ENCODE measurements at regions not wholly inside any gene's neighbourhood (a gene's known extent, or its start where the extent isn't known, plus 50 kb on each side); places are given as distances from the start of the nearest gene placed in this dataset.
A peak's percentile ranks its signal among the peaks of the same experiment; 100 is the strongest.

DNA sequence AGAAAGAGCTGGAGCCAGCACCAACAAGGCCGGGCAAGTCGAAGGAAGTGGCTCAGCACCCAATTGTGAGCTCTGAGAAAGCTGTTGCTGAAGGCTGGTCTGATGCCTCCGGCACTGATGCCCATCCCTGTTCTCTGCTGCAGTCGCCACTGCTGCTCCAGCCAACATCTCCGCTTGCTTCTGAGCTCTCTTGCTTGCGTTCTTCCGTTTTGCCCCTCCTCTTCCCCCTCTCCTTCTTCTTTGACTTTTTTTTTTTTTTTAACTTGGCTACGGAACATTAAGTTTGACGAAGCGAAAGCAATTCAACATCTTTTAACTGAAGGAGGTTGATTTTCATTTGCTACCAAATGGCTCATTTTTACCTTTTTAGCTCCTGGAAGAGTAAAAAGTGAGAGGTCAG is 442.9 kb downstream of the MCTP2 start:
- Histone ChIP-seq H3K36me3 (ENCODE audit: control insufficient read depth in 2 of 2, insufficient read depth in 2 of 2, low read length in 2 of 2) (no peaks in the 10 kb centered on the region), H3K9ac (ENCODE audit: low read length in 2 of 2) (no peak overlapping the region), H3K9me3 (ENCODE audit: control insufficient read depth in 2 of 2, low read length in 2 of 2) (no peaks in the 10 kb centered on the region), H3K4me1 (ENCODE audit: control insufficient read depth, insufficient read depth, low read length) (peaks cover 13% of the 10 kb centered on the region), H3K27me3 (ENCODE audit: control insufficient read depth in 1 of 2, insufficient read depth in 2 of 2, low read length in 2 of 2) (no peaks in the 10 kb centered on the region), H3K4me3 (ENCODE audit: low read length in 2 of 2) (peak overlapping the region in 1 of 2 donors; percentile 35), H3K27ac (ENCODE audit: low read length) (no peak overlapping the region)

DNA sequence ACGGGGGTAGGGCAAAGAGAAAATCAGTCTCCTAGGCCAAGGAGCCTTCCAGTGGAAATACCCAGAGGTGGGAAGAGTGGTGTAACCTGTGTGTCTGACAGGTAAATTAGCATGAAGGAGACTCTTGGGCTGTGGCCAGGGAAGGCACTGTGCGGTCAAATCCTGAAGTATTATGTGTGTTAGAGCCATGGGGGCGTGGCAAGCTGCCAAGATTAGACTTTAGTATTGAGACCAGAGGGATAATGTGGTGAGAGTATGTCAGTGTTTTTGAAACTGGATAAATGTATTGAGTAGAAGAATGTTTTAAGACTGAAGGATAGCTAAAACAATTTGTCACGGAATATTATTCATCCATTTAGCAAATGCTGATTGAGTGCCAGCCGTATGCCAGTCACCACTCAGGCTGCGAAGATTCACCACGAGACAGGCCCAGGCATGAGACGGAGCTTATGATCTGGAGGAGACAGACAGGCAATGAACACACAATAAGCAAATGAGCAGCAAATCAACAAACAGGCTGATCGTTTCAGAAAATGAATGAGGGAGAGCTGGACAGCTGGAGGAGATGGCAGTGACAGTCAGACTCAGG is 445.9 kb downstream of the MCTP2 start:
- H3K4me1 ChIP-seq (ENCODE audit: control insufficient read depth, insufficient read depth, low read length) = peaks cover 5% of the 10 kb centered on the region
- H3K27me3 ChIP-seq (ENCODE audit: control insufficient read depth in 1 of 2, insufficient read depth in 2 of 2, low read length in 2 of 2) = no peaks in the 10 kb centered on the region
- no peak overlapping the region for H3K9ac ChIP-seq (ENCODE audit: low read length in 2 of 2)
- H3K36me3 ChIP-seq (ENCODE audit: control insufficient read depth in 2 of 2, insufficient read depth in 2 of 2, low read length in 2 of 2) = no peaks in the 10 kb centered on the region
- H3K9me3 ChIP-seq (ENCODE audit: control insufficient read depth in 2 of 2, low read length in 2 of 2) = no peaks in the 10 kb centered on the region
- no peak overlapping the region for H3K4me3 ChIP-seq (ENCODE audit: low read length in 2 of 2)
- H3K27ac ChIP-seq (ENCODE audit: low read length) = no peak overlapping the region

GRCh38 chr15:94682171-94682570 is 450.8 kb downstream of the MCTP2 start:
- Histone ChIP-seq H3K4me3 (ENCODE audit: low read length in 2 of 2) (no peak overlapping the region), H3K27ac (ENCODE audit: low read length) (no peak overlapping the region), H3K9ac (ENCODE audit: low read length in 2 of 2) (no peak overlapping the region), H3K36me3 (ENCODE audit: control insufficient read depth in 2 of 2, insufficient read depth in 2 of 2, low read length in 2 of 2) (no peaks in the 10 kb centered on the region), H3K27me3 (ENCODE audit: control insufficient read depth in 1 of 2, insufficient read depth in 2 of 2, low read length in 2 of 2) (no peaks in the 10 kb centered on the region), H3K4me1 (ENCODE audit: control insufficient read depth, insufficient read depth, low read length) (no peaks in the 10 kb centered on the region), H3K9me3 (ENCODE audit: control insufficient read depth in 2 of 2, low read length in 2 of 2) (no peaks in the 10 kb centered on the region)

GRCh38 chr15:94683902-94684301 is 452.5 kb downstream of the MCTP2 start:
- Histone ChIP-seq H3K27ac (ENCODE audit: low read length) (no peak overlapping the region), H3K27me3 (ENCODE audit: control insufficient read depth in 1 of 2, insufficient read depth in 2 of 2, low read length in 2 of 2) (no peaks in the 10 kb centered on the region), H3K9ac (ENCODE audit: low read length in 2 of 2) (no peak overlapping the region), H3K9me3 (ENCODE audit: control insufficient read depth in 2 of 2, low read length in 2 of 2) (no peaks in the 10 kb centered on the region), H3K4me1 (ENCODE audit: control insufficient read depth, insufficient read depth, low read length) (no peaks in the 10 kb centered on the region), H3K36me3 (ENCODE audit: control insufficient read depth in 2 of 2, insufficient read depth in 2 of 2, low read length in 2 of 2) (no peaks in the 10 kb centered on the region), H3K4me3 (ENCODE audit: low read length in 2 of 2) (no peak overlapping the region)

GRCh38 chr15:94691169-94691568 is 459.8 kb downstream of the MCTP2 start:
- Histone ChIP-seq H3K27ac (ENCODE audit: low read length) (no peak overlapping the region), H3K9ac (ENCODE audit: low read length in 2 of 2) (no peak overlapping the region), H3K4me3 (ENCODE audit: low read length in 2 of 2) (no peak overlapping the region), H3K36me3 (ENCODE audit: control insufficient read depth in 2 of 2, insufficient read depth in 2 of 2, low read length in 2 of 2) (no peaks in the 10 kb centered on the region), H3K27me3 (ENCODE audit: control insufficient read depth in 1 of 2, insufficient read depth in 2 of 2, low read length in 2 of 2) (no peaks in the 10 kb centered on the region), H3K9me3 (ENCODE audit: control insufficient read depth in 2 of 2, low read length in 2 of 2) (no peaks in the 10 kb centered on the region), H3K4me1 (ENCODE audit: control insufficient read depth, insufficient read depth, low read length) (no peaks in the 10 kb centered on the region)

DNA sequence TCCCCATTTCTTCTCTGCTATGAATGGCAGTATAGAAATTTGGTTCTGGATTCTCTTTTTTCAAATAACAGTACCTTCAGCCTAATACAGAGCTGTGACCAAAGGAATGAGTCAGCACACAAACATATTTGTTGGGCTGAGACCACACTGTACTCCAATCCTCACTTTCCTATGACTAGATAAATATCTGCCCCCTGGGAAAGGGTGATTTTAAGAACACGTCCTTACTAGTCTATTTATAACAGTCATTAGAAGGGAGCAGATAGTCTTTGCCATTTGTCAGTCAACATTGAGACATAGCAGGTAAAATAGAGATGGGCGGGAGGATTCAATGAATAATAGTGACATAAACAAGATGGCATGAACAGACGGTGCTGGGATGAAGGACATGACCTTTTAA is 461.3 kb downstream of the MCTP2 start:
- H3K36me3 ChIP-seq (ENCODE audit: control insufficient read depth in 2 of 2, insufficient read depth in 2 of 2, low read length in 2 of 2) = no peaks in the 10 kb centered on the region
- no peak overlapping the region for H3K4me3 ChIP-seq (ENCODE audit: low read length in 2 of 2)
- H3K9me3 ChIP-seq (ENCODE audit: control insufficient read depth in 2 of 2, low read length in 2 of 2) = no peaks in the 10 kb centered on the region
- H3K27ac ChIP-seq (ENCODE audit: low read length) = no peak overlapping the region
- H3K9ac ChIP-seq (ENCODE audit: low read length in 2 of 2) = no peak overlapping the region
- H3K4me1 ChIP-seq (ENCODE audit: control insufficient read depth, insufficient read depth, low read length) = no peaks in the 10 kb centered on the region
- no peaks in the 10 kb centered on the region for H3K27me3 ChIP-seq (ENCODE audit: control insufficient read depth in 1 of 2, insufficient read depth in 2 of 2, low read length in 2 of 2)

DNA sequence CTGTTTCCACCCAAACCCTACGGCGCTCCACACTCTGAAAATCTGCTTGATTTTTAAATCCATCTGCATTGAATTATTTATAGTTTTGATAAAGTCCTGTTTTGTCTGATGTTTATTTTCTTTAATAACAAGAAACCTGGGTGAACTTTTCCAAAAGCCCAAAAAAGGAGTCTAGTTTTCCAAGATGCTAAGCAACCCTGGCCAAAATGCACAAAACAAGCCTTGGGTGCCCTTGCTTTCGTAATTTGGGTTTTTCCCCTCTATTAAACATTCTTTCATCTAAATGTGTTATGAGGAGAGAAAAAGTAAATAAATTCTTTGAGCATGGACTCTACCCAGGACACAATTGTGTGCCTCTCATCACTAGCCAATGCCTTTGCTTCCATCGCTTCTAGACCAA is 468.9 kb downstream of the MCTP2 start:
- Histone ChIP-seq H3K9ac (ENCODE audit: low read length in 2 of 2) (no peak overlapping the region), H3K36me3 (ENCODE audit: control insufficient read depth in 2 of 2, insufficient read depth in 2 of 2, low read length in 2 of 2) (no peaks in the 10 kb centered on the region), H3K4me3 (ENCODE audit: low read length in 2 of 2) (no peak overlapping the region), H3K9me3 (ENCODE audit: control insufficient read depth in 2 of 2, low read length in 2 of 2) (no peaks in the 10 kb centered on the region), H3K27me3 (ENCODE audit: control insufficient read depth in 1 of 2, insufficient read depth in 2 of 2, low read length in 2 of 2) (no peaks in the 10 kb centered on the region), H3K4me1 (ENCODE audit: control insufficient read depth, insufficient read depth, low read length) (peaks cover 4% of the 10 kb centered on the region), H3K27ac (ENCODE audit: low read length) (no peak overlapping the region)

GRCh38 chr15:94701281-94701985 is 470.1 kb downstream of the MCTP2 start:
- no peaks in the 10 kb centered on the region for H3K27me3 ChIP-seq (ENCODE audit: control insufficient read depth in 1 of 2, insufficient read depth in 2 of 2, low read length in 2 of 2)
- H3K27ac ChIP-seq (ENCODE audit: low read length) = no peak overlapping the region
- no peaks in the 10 kb centered on the region for H3K9me3 ChIP-seq (ENCODE audit: control insufficient read depth in 2 of 2, low read length in 2 of 2)
- peaks cover 6% of the 10 kb centered on the region for H3K4me1 ChIP-seq (ENCODE audit: control insufficient read depth, insufficient read depth, low read length)
- no peak overlapping the region for H3K9ac ChIP-seq (ENCODE audit: low read length in 2 of 2)
- no peak overlapping the region for H3K4me3 ChIP-seq (ENCODE audit: low read length in 2 of 2)
- no peaks in the 10 kb centered on the region for H3K36me3 ChIP-seq (ENCODE audit: control insufficient read depth in 2 of 2, insufficient read depth in 2 of 2, low read length in 2 of 2)

- H3K4me1 ChIP-seq (ENCODE audit: control insufficient read depth, insufficient read depth, low read length) = peaks cover 6% of the 10 kb centered on the region
- H3K36me3 ChIP-seq (ENCODE audit: control insufficient read depth in 2 of 2, insufficient read depth in 2 of 2, low read length in 2 of 2) = no peaks in the 10 kb centered on the region
- H3K27me3 ChIP-seq (ENCODE audit: control insufficient read depth in 1 of 2, insufficient read depth in 2 of 2, low read length in 2 of 2) = no peaks in the 10 kb centered on the region
- H3K4me3 ChIP-seq (ENCODE audit: low read length in 2 of 2) = no peak overlapping the region
- no peak overlapping the region for H3K27ac ChIP-seq (ENCODE audit: low read length)
- no peak overlapping the region for H3K9ac ChIP-seq (ENCODE audit: low read length in 2 of 2)
- no peaks in the 10 kb centered on the region for H3K9me3 ChIP-seq (ENCODE audit: control insufficient read depth in 2 of 2, low read length in 2 of 2)
These were observed 472.2 kb downstream of the MCTP2 start for GRCh38 chr15:94703596-94703995.

DNA sequence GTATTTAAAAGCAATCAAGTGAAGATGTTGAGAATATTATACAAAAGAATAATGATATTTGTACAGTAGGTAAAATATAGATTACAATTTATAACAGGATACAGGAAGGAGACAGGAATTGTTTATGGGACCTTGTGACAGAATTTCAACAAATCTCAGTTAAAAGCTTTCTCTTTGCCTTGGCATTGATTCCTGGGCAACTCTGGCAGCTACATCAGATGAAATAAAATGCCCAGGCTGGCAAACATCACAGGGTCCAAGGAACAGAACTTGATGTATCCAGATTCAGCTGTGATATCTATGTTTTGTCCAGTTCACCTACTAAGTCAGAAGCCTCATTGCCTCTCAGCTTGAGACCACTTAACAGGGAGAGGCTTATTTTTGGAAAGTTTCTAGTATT is 473.1 kb downstream of the MCTP2 start:
- Histone ChIP-seq H3K9ac (ENCODE audit: low read length in 2 of 2) (no peak overlapping the region), H3K27me3 (ENCODE audit: control insufficient read depth in 1 of 2, insufficient read depth in 2 of 2, low read length in 2 of 2) (no peaks in the 10 kb centered on the region), H3K36me3 (ENCODE audit: control insufficient read depth in 2 of 2, insufficient read depth in 2 of 2, low read length in 2 of 2) (no peaks in the 10 kb centered on the region), H3K9me3 (ENCODE audit: control insufficient read depth in 2 of 2, low read length in 2 of 2) (no peaks in the 10 kb centered on the region), H3K4me1 (ENCODE audit: control insufficient read depth, insufficient read depth, low read length) (peaks cover 6% of the 10 kb centered on the region), H3K27ac (ENCODE audit: low read length) (no peak overlapping the region), H3K4me3 (ENCODE audit: low read length in 2 of 2) (no peak overlapping the region)

GRCh38 chr15:94704946-94705345 is 473.6 kb downstream of the MCTP2 start:
- Histone ChIP-seq H3K27me3 (ENCODE audit: control insufficient read depth in 1 of 2, insufficient read depth in 2 of 2, low read length in 2 of 2) (no peaks in the 10 kb centered on the region), H3K4me1 (ENCODE audit: control insufficient read depth, insufficient read depth, low read length) (peaks cover 4% of the 10 kb centered on the region), H3K27ac (ENCODE audit: low read length) (no peak overlapping the region), H3K9ac (ENCODE audit: low read length in 2 of 2) (no peak overlapping the region), H3K4me3 (ENCODE audit: low read length in 2 of 2) (no peak overlapping the region), H3K9me3 (ENCODE audit: control insufficient read depth in 2 of 2, low read length in 2 of 2) (no peaks in the 10 kb centered on the region), H3K36me3 (ENCODE audit: control insufficient read depth in 2 of 2, insufficient read depth in 2 of 2, low read length in 2 of 2) (no peaks in the 10 kb centered on the region)
